Hepatic stellate cell (primary cell): ENCODE measurements at regions not wholly inside any gene's neighbourhood (a gene's known extent, or its start where the extent isn't known, plus 50 kb on each side); places are given as distances from the start of the nearest gene placed in this dataset.

ENCODE experiments used
- DNase-seq: peaks from one replicate; pipeline ENCODE4 v3.0.0; 2011; ENCODE audit warnings: low spot score

DNA sequence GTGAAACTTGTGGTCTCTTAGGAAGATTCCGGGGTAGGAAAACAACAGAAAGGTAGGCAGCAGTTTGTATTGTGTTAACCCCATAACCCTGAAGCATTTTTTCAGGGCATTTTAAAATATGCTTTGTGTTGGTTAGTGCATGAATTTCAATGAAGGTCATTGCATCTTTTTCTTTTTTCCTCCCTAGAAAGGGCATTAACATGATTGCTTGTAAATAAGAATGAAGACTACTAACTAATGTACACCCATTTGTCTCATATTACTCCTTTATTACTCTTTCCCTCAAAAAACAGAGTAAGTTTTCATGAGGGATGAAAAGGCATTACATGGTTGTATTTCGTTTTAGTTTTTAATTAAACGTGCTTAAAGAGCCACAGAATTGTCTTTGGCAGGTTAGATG is 141.4 kb downstream of the OGFRL1 start:
- no peak for DNase-seq

DNA sequence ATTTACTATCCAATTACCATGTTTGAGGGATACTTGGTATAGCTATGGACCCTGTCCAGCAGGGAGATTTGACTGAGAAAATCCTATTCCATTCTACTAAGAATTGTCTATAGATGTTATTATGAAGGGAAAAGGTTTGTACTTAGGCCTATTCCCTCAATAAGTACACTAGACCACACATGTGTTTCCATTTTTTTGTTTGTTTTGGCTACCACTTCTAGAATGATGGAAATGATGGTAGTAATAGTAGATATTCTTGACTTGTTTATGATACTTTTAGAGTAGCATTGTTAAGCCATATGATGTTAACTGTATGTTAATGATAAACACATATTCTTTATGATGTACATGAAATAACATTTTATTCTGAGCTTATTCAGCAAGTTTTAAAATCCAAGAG is 144.8 kb downstream of the OGFRL1 start:
- no peak for DNase-seq

DNA sequence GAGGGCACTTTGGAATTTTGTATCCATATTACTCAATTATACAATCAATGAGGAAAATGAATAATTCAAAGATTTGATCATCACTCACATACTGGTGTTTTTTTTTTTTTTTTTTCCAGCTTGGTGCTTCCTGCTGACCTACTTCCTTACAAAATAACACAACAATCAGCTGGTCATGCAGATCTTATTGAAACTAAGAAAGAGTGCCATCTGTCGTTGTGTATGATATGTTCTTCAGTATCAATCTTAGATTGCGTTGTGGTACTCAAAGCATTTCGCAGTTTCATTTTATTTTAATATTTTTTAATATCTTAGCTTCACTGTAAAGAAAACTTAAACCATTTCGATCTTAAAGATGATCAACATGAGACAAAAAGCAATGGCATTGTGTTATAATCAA is 155.6 kb downstream of the OGFRL1 start:
- DNase-seq, result no peak

DNA sequence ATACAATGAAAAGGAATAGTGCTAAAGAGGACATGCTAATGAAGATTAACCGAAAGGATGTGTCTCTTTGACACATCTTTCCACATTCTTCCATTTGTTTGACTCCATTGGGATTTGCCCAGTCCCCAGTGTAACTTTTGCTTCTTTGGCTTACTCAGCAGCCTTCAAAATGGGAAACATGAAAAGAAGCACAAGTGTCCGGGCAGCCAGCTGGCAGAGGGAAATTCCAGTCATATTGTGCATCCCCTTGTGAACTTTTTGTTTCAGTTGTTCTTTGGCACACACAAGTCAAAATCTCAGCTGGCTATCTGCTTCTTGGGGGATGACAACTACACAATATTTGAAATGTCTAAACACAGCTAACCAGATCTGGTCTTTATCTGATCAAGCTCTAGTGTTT is 157.4 kb downstream of the OGFRL1 start:
- no peak for DNase-seq

DNA sequence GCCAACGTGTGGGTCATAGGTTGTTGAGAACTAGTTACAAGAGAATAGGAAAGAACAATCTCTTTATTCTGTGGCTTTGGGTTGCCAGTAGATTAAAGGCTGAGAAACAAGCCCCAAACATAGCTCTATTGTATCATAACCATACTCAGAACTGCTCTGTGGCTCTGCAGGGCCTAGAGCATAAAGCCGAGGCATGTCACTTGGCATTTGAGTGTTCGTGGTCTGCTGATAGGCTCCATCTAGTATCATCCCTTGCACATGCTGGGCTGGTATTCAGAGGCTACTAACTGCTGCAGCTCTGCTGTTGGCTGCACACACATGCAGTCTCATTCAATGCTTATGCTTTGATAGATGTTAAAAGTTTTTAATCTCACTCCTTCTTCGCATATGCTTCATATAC is 157.9 kb downstream of the OGFRL1 start:
- no peak for DNase-seq

DNA sequence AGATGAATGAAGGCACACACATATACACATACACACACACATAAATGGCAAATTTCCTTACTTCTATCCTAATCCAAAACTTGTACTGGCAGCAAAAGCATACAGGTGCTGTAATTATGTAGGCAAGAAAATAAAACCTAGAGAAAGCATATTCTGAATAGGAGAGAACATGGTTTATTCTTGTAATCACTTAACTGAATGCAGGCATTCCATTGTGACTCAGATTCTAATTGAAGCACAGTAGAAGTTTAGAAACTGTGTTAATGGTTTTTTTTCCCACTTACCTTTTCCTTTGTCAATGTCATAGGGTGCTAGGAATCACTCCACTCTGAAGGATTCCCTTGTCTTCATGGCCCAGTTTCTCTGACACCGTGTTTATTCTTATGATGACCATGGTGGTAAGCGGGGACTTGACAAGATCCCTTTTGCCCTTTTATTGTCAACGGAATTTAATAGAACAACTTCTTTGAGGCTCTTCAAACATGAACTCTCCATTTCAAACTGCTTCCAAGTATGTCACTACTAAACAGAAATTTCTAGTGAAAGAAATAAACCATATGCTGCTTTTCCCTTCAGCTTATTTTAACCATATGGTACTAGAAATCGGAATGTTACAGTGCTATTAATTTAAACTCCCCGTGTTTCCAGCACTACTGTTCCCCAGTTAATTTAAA is 164.2 kb downstream of the OGFRL1 start:
- no peak for DNase-seq

DNA sequence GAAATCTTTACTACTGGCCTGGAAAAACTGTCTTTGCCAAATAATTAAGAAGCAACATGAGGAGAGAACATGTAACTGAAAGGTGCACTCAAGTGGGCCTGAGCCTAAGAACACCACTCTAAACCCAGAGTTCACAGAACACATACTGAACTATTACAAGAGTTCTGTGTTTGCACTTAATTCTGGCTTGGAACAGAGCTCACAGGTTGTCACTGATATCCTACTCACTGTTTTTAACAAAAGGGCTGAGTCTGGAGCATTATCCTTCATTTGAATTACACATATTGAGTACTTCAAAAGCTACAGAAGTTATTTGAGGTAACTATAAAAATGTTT is 164.7 kb downstream of the OGFRL1 start:
- no peak for DNase-seq

DNA sequence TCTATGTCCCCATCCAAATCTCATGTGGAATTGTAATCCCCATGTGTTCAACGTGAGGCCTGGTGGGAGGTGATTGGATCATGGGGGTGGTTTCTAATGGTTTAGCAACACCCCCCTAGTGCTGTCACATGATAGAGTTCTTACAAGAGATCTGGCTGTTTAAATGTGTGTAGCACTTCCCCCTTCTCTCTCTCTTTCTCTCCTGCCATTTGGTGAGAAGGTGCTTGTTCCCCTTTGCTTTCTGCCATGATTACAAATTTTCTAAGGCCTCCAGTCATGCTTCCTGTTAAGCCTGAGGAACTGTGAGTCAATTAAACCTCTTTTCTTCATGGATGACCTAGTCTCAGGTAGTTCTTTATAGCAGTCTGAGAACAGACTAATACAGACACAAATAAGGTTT is 165.4 kb downstream of the OGFRL1 start:
- no peak for DNase-seq

DNA sequence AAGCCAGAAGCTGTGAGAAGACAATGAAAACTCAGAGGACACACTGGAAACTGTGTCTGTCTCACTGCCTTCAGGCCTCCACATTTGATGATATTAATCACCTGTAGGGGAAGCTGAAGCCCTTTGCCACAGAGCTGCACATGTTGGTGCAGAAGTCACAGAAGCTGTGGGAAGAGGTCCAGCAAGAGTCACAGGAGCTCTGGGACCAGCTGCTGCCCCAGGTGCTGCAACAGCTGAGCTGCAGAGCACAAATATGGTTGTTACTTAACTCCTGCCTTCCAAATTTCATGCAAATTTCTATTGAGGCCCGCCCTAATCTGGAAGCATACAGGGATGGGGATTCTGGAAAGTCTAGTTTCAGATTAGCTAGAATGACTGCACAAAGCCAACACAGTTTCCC is 169.3 kb downstream of the OGFRL1 start:
- no peak for DNase-seq

DNA sequence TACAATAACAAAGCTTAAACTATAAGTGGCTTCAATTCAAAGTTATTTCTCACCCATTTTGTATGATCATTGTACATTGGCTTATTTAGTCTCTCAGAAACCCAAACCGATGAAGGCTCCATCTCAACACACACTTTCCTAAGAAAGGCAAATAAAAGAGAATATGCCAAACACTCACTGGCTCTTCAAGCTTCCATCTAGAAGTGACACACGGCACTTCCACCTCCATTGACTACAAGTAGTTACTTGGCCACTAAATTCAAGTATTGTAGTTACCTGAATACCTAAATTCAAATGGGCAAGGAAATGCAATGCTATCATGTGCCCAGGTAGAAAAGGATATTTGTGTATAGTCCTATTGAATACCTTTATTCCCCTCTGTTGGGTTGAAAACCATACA is 170.6 kb downstream of the OGFRL1 start:
- DNase-seq, result no peak

DNA sequence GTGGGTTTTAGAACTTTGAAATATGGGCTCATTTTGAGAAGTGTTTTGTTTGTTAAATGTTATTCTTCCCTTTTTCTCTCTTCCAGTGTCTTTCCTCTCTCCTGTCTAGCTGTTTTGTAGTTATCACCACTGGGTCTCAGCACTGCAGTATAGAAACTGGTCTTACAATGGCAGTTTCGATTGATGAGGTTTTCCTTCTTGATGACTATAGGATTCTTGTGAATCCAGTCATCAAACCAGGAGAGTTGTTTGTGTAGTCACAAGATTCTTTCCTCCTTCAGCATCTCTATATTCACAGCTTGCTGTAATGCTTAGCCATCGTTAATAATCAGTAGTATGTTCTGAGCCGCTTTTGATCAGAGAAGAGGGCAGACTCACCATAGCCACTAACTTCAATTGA is 172.3 kb downstream of the OGFRL1 start:
- DNase-seq, result no peak

DNA sequence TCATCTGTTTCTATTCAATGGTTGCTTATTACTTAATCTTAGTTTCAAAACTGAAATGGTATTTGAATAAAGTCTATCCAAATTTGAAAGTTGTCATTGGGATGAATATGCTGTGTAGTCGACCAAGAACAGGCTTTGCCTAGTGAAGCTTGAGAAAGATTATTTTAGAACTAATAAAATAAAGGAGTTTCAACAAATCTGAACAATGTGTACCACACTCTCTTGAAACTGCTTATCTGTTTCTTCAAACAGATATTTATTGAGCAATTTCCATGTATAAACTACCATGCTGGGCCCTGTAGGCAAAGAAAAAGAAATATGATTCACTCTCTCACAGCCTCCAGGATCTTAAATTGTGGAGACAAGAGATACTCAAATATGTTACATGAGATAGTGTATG is 174.4 kb downstream of the OGFRL1 start:
- no peak for DNase-seq

DNA sequence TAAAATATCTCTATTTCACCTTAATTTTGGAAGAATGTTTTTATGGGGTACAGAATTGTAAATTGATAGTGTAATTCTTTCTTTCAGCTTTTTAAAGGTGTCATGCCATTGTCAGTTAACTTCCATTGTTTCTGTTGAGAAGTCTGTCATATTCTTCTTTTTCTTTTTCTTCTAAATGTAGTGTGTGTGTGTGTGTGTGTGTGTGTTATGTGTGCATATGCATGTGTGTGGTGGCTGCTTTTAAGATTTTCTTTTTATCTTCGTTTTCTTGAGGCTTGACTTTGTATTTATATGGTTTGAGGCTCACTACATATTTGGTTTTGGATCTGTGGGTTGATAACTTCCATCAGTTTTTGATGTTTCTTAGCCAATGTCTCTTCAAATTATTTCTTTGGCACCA is 176.5 kb downstream of the OGFRL1 start:
- no peak for DNase-seq

DNA sequence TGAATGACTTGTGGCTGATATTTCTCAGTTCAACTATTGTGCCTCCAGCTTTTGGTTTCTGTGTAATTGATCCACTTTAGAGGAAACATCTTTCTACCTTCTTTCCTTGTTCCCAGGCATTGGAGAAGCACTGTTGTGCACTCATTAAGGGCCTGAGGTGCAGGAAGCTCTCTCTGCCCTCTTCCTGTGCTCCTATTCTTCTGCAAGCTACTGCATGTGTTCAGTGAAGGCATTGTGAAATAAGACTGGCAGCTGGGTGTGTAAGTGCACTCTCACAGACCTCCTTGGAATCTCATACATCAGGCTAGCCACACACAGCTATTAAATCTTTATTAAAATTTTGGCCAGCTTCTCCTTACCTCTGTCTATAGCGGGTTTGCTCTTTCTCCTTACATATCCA is 177.8 kb downstream of the OGFRL1 start:
- DNase-seq, result no peak

DNA sequence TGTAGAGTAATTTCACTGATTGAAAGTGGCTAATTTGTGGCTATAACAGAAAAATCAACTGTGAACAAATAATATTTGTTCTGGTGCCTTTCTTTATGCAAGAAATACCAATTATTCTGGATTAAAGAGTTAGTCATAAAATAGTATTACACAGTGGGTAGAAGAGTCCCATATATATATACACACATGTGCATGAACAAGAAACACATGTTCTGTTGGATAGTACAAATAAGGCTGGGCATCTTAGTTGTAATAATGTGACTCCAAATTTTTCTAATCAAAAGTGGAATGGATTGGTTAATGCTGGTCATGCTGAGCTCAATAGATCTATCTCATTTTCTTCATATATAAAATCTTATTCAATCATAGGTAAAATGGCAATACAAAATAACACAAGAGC is 179.4 kb downstream of the OGFRL1 start:
- no peak for DNase-seq

DNA sequence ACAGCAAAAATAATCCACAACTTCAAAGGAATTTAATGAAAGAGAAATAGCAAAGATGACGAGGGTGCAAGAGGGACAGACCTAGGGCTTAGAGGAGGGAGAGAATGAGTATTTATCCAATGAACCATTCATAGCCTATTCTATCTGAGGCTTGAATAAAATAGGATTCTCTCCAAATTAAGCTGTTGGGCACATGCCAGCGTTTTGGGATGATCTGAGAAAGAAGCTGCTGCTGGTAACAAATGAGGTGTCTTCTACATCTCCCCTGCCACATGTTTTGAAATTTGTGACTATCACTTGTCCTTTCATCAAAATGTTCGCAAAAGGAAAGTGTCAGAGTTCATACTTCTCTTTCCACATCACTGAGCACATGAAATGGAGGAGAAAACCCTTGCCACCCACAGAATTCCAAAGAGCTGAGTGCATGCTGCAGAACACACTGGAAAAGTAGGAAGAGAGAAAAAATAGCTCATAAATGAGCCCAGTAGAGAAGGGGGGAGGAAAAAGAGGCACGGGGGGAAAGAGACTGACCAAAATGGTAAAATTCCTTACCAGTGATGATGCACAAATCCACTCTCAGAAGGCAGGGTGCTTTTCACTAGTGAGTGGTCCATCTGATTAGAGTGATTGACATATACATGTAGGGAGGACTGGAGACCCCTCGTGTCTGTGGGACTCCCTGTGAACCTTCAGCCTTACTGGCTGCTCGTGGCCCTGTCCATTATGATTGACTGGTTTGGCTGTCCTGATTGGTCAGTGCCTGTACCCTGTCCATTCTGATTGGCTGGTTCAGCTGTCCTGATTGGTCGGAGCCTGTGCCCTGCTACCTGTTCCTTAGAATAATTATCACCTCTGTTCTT is 180.5 kb downstream of the OGFRL1 start:
- peak; percentile 64 for DNase-seq

DNA sequence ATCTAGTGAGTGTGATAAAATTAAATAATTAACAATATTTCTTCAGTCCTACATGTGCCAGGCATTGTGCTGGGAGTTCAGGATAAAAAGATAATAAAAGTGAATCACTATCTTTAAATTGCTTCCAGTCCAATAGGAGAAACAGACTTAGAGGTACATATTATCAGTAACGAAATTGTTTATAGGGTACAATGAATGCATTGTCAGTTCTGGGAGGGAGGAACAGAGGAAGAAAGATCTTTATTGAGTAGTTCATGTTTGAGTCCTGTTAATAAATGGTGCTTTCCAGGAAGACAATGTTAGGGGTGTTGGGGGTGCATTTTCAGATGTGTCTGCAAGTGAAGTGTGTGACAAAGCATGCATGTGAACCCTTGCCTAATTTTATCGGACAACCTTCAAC is 183.1 kb downstream of the OGFRL1 start:
- DNase-seq, result no peak

DNA sequence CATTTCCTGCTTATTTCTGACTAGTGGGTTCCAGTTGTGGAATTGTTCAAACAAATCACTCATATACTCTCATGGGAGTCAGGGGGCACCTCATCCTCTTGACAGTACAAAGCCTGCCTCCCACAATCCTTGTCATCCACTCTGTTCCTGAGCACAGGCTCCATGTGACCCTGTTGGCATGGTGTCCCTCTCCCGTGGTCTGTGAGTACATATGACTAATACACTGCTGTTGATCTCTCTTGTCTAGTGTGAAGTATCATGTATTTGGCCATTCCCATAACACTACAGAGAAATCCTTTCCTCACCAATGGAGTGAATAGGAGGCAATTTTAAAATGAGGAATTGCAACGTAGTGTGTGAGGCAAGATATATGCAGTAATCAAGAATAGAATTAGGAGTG is 185.3 kb downstream of the OGFRL1 start:
- peak; percentile 39 for DNase-seq

DNA sequence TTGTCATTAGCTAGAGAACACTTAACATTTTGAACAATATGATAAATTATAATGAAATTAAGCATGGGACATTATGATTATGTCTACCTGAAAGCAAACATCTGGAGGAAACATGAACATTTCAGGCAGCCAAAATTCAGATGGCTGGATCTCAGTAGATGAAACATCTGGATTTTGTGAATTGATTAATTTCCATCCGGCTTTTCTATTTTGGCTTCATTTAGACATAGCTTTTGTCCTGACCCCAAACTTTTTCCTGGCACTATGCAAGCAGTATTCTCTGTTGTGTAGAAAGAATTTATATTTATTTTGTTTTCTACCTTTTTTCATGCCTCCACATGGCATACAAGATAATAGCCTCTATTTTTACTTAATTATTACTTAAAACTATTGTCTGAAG is 186.3 kb downstream of the OGFRL1 start:
- no peak for DNase-seq

DNA sequence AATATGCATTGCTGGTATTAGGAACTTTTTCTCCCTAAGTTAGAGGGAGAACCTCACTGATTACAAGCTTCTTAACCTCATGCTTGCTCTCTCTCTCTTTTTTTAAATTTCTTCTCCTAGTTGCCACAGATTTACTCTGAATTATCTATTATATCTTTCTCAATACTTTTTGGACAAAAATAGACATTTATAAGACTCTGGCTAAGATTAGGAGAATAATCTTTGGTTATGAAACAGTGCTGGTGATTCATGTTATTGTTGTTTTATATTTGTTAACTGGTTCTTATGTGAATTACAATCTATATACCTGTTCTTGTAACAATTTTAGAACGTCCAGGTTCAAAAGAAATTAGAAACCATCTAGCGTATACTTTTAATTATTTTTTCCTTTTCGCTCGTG is 187.8 kb downstream of the OGFRL1 start:
- DNase-seq, result no peak

DNA sequence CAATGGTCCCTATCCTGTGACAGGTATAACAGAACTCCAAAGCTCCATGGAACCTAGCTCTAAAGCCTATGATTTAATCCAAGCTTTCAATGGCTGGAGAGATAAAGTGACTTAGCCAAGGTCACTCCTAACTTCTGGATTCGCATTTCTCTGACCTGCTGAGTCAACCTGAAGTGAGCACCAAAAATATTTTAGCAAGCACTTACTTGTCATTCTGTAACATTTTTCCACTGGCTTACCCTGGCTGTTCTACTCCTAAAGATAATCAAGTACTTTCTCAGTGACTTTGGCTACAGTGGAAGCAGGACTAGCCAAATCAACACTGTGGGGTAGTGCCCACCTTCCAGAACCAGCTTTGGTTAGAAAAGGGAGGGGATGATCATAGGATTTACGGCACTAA is 188.3 kb downstream of the OGFRL1 start:
- no peak for DNase-seq

DNA sequence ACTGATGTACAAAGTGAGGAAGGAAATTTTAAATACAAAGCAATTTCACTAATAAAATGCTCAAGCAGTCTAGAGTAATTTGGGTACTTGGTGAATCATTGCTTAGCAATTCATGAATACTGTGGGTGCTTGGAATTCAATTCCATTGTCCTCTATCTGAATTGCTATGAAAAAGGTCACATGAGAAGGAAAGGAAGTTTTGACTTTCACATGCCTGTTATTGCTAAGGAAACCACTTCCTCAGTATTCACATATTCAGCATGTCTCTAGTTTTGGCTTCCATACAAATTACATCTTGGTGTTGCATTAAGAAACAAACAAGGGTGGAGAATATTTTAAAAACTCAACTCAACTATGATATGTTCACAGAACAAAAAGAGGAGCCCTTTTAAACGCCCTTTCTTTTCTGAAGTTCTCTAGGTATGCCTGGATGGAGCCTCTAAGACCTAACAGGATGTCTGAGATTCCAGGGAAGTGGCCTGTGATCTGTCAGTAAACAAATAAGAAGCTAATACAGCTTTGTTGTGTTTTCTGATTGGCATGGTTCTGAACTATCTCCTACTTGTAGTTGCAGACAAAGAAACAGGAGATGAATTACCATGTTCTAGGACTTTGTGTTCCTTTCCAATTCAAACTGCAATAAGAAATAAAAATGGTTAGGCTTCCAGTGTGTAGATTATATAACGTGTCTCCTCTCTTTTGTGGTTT is 190.4 kb downstream of the OGFRL1 start:
- DNase-seq, result no peak

DNA sequence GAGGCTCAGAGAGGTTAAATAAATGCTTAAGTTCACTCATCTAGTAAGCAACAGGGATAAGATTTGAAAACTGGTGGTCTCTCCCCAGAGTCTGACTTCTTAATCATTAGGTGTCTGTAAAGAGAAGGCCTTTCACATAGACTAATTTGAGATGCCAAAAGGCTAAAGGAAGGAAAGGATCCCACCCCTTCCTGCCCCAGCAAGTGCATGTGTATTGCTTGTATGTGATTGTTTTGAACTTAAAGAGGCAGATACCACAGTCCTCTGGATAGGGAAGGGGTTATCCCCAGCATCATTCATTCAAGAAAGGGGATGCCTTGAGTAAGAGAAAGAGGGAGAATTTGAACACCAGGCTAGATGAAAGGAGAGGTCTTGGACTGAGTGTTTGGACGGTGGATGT is 192.0 kb downstream of the OGFRL1 start:
- no peak for DNase-seq
